ENCODE measurements at regions not wholly inside any gene's neighbourhood (a gene's known extent, or its start where the extent isn't known, plus 50 kb on each side); places are given as distances from the start of the nearest gene placed in this dataset.
"Not testable (repeated sequence)": the region's sequence is repeated elsewhere in the genome, so short reads cannot be mapped to it uniquely, and the experiment has no call there.

- DNase-seq: no peak
These were observed 1403.5 kb upstream of the PABPC4L start for GRCh38 chr4:135605076-135605475.

DNA sequence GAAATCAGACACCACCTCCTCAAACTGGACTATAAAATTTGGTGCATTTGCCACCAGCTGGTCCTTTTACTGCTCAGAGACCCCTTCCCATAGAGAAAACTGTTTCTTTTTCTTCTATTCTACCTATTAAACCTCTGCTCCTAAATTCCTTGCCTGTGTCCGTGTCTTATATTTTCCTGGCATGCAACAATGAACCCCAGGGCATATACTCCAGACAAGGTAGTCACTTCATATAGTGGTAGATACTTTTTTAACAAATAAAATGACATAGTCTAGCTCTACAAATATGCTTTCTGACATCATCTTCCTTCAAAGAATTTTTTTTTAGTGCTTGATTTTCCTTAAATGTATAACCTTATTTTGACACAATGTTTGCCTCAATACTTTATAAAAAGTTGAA, 1402.9 kb upstream of the PABPC4L start:
- no peak for DNase-seq

GRCh38 chr4:135601351-135601750, 1399.8 kb upstream of the PABPC4L start:
- DNase-seq: no peak

- DNase-seq: no peak
These were observed 1396.6 kb upstream of the PABPC4L start for GRCh38 chr4:135598151-135598550.

- DNase-seq: no peak
These were observed 1392.9 kb upstream of the PABPC4L start for GRCh38 chr4:135594521-135594920.

- DNase-seq: no peak
These were observed 1373.5 kb upstream of the PABPC4L start for GRCh38 chr4:135575041-135575440.

GRCh38 chr4:135573251-135573650, 1371.7 kb upstream of the PABPC4L start:
- DNase-seq: no peak

DNA sequence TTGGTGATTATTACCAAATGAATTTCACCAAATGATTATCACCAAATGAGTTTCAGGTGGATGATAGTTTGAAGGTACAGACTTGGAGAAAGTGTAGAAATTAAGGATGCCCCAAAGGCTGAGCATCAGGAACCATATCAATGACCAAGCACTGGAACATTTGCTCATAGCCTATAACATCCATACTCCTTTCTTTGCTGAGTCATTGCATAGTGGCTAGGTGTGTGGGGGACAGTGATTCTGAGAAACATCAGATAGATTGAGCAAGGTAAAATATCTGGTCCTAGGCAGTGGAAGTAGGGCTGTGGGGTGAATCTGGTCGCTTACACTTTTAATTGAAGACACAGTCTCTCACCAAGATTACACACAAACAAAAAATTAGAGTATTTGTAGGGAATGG, 1362.5 kb upstream of the PABPC4L start:
- DNase-seq: no peak

GRCh38 chr4:135553213-135553612, 1351.6 kb upstream of the PABPC4L start:
- peak; percentile 8 to 15 for DNase-seq

GRCh38 chr4:135552131-135552530, 1350.5 kb upstream of the PABPC4L start:
- no peak for DNase-seq

- no peak for DNase-seq
These were observed 1347.1 kb upstream of the PABPC4L start for GRCh38 chr4:135548711-135549110.

DNA sequence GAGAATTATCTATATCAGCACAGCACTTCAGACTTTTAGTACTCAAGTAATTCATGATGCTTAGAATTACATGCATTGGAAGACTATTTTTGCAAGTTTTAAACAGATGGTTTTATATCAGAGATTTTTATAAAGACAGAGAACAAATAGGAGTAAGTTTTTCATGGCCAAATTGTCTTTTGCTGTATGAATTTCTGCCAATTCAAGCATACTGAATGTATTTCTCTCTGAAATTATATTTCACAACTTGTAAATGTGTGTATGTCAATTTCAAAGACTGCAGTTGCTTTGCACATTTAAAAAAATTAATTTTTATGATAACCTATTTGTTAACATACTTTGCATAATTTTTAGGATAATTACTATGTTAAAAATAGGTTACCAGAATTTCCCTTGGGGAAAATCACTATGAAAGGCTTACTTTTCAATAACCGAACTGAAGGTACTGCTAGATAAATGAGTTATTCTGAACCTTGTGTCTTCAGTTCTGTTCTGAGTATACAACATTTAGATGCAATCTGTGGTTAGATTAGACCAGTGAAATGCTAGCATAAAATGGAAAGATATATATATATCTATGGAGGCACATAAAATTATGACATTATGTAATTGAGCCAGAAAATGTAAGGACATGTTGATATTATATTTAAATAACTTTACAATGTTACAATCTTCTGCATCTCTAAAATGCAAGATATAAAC, 1344.2 kb upstream of the PABPC4L start:
- no peak for DNase-seq

DNA sequence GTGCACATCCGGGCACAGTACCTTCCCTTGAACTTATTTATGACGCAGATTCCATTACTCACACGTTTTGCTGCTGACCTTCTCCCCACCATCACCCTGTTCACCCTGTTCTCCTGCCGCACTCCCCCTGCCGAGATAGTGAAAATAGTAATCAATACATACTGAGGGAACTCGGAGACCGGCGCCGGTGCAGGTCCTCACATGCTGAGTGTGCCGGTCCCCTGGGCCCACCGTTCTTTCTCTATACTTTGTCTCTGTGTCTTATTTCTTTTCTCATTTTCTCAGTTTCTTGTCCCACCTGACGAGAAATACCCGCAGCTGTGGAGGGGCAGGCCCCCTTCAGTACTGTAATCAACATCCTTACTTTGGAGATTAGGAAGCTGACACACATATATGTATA, 1337.1 kb upstream of the PABPC4L start:
- DNase-seq: no peak

DNA sequence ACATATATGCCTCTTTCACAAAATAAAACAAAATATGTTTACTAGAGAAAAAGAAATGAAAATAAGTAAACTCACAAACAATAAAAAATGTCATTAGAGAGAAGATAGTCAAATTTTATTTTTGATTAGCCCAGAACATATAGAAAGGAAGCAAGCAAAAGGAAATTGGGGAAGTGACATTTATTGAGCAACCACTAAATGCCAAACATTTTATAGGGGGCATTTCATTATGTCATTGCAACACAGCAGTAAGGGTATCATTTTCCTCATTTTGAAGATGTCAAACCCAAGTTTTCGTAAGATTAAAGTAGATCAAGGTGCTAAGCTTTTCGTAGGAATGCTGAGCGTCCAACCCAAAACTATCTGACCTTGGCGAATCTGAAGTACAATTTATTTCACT, 1331.5 kb upstream of the PABPC4L start:
- no peak for DNase-seq

DNA sequence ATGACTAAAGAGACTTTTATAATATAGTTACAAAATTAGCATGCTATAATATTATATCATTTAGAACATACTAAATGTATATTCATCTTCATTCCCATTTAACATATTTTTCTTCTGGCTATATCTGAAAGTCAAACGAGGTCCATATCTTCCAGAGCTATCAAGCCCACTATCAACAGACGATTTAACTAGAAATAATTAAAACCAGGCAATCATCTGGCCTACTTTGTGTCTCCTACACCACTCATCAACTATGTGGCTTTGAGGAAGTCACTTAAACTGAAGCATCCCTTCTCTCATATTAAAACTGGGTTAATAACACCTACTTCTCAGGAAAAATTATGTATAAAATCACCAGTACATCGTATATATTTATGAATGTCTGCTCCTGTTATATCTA, 1330.5 kb upstream of the PABPC4L start:
- DNase-seq: no peak

DNA sequence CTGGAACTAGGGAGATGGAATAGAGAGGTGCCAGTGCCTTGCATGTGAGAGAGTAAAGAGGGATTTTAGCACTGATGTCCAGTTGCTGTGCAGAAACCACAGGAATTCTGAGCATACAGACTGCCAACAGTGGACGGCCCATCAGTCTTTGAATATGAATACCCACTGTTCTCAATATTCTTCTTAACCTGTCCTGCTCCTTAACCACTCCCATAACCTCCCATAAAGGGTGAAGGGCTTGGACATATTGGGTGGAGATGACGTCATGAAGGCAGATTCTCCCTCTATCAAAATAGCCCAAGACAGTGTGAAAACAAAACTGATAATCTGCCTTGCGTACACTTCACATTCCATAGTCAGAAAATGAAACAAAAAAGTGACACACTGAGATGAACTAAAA, 1313.7 kb upstream of the PABPC4L start:
- DNase-seq: no peak

DNA sequence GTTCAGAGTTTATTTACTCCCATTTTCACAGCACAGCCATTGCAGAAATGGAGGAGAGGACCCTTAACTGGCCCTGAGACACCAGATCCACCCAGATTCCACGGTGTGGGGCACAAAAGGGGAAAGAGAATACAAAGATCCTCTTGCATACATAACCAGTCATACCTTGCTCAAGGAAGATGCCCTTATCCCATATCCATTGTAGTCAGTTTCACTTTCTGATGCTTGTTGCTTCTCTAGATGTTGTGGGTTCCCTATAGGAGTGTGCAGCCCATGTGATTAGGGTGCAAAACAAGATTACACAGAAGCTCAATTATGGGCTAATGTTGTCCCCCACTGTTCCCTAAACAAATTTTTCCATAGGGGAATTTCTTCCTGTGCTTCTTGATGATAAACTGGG, 1309.0 kb upstream of the PABPC4L start:
- DNase-seq: no peak

- DNase-seq: no peak
These were observed 1306.6 kb upstream of the PABPC4L start for GRCh38 chr4:135508006-135508714.

DNA sequence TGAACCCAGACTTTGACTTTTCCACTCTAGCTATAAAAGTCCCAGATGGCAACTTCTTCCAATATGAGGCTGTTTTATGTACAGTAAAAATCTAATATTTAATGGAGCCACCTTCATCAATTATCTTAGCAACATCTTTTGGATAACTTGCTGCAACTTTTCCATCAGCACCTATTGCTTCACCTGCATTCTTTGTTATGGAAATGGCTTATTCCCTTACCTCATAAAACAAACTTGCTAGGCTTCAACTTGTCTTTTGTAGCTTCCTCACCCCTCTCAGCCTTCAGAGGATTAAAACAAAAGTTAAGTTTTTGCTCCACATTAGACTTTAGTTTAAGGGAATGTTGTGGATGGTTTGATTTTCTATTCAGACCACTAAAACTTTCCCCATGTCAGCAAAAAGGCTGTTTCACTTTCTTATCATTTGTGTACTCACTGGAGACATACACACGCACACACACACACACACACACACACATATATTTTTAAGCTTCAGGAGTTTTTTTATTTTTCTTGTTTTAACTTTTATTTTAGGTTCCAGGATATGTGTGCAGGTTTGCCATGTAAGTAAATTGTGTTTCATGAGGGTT, 1296.1 kb upstream of the PABPC4L start:
- no peak for DNase-seq

- no peak for DNase-seq
These were observed 1290.8 kb upstream of the PABPC4L start for GRCh38 chr4:135492439-135492838.

DNA sequence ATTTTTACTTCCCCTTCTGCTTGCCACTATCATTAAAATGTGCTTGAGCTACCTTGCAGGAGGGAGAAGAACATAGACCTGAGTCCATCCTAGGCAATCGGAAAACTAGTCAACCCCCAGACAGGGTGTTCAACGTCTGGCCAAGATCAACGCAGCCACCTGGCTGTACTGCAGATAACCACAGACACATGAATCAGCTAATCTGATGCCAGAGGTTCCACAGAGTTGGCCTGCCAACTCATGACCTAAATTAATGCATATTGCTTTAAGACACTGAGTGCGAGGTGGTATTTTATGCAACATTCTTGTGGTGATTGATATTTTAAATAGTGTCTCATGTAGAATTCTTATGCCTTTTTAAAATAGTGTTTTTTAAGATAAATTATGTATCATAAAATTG, 1283.8 kb upstream of the PABPC4L start:
- DNase-seq: no peak

DNA sequence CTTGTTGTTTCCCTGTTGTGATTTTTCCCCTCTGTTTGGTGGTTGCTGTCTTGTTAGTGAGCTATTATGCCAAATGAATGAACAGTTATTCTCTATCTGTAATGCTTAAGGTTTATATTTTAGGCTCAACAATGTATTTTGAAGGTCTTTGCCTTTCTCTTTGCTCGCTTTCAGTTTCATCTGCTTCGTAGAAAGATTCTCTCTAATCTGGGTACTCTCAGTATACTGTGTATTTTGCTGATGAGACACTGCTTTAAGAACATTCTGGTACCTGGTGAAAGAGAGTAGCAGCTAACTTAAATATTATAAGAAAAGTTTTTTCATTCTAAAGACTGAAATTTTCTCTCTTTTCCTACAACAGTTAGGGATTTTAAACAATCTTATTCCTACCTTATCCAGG, 1274.7 kb upstream of the PABPC4L start:
- no peak for DNase-seq

GRCh38 chr4:135464311-135464710, 1262.7 kb upstream of the PABPC4L start:
- DNase-seq: no peak

DNA sequence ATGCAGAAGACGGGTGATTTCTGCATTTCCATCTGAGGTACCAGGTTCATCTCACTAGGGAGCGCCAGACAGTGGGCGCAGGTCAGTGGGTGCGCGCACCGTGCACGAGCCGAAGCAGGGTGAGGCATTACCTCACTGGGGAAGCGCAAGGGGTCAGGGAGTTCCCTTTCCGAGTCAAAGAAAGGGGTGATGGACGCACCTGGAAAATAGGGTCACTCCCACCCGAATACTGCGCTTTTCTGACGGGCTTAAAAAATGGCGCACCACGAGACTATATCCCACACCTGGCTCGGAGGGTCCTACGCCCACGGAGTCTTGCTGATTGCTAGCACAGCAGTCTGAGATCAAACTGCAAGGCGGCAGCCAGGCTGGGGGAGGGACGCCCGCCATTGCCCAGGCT, 1246.0 kb upstream of the PABPC4L start:
- DNase-seq: not testable (repeated sequence)

All from NCI-H526 (cell line).